IPS-NIHi7 (cell line): ENCODE measurements at regions not wholly inside any gene's neighbourhood (a gene's known extent, or its start where the extent isn't known, plus 50 kb on each side); places are given as distances from the start of the nearest gene placed in this dataset.
"Not testable (repeated sequence)": the region's sequence is repeated elsewhere in the genome, so short reads cannot be mapped to it uniquely, and the experiment has no call there.

Experiments
- DNase-seq: peaks from one replicate; pipeline ENCODE4 v3.0.0; 2012; ENCODE audit warnings: mixed read lengths; ENCODE audit errors: extremely low spot score

- no peak for DNase-seq
Measured at GRCh38 chr1:60742339-60742738, 340.0 kb upstream of the NFIA start.

- DNase-seq = no peak
Measured at GRCh38 chr1:60740154-60740553, 342.2 kb upstream of the NFIA start.

GRCh38 chr1:60739729-60740128 is 342.6 kb upstream of the NFIA start:
- DNase-seq = no peak

- DNase-seq = no peak
Measured at GRCh38 chr1:60732977-60733401, 349.4 kb upstream of the NFIA start.

- no peak for DNase-seq
Measured at GRCh38 chr1:60731321-60731720, 351.0 kb upstream of the NFIA start.

- no peak for DNase-seq
Measured at GRCh38 chr1:60727552-60727951, 354.8 kb upstream of the NFIA start.

- no peak for DNase-seq
Measured at GRCh38 chr1:60716472-60716871, 365.9 kb upstream of the NFIA start.

GRCh38 chr1:60715970-60716369 is 366.4 kb upstream of the NFIA start:
- DNase-seq = no peak

- DNase-seq = no peak
Measured at GRCh38 chr1:60709426-60709825, 372.9 kb upstream of the NFIA start.

- DNase-seq = no peak
Measured at GRCh38 chr1:60705026-60705425, 377.3 kb upstream of the NFIA start.

- DNase-seq = no peak
Measured at GRCh38 chr1:60703155-60703554, 379.2 kb upstream of the NFIA start.

GRCh38 chr1:60699325-60699724 is 383.0 kb upstream of the NFIA start:
- no peak for DNase-seq

- no peak for DNase-seq
Measured at GRCh38 chr1:60697204-60697994, 385.0 kb upstream of the NFIA start.

- DNase-seq = no peak
Measured at GRCh38 chr1:60696512-60696911, 385.8 kb upstream of the NFIA start.

- no peak for DNase-seq
Measured at GRCh38 chr1:60695716-60696171, 386.6 kb upstream of the NFIA start.

- no peak for DNase-seq
Measured at GRCh38 chr1:60694980-60695379, 387.4 kb upstream of the NFIA start.

- DNase-seq = no peak
Measured at GRCh38 chr1:60692031-60692430, 390.3 kb upstream of the NFIA start.

GRCh38 chr1:60688221-60688620 is 394.1 kb upstream of the NFIA start:
- not testable (repeated sequence) for DNase-seq

GRCh38 chr1:60681095-60681860 is 401.1 kb upstream of the NFIA start:
- no peak for DNase-seq

- no peak for DNase-seq
Measured at GRCh38 chr1:60679524-60680375, 402.6 kb upstream of the NFIA start.

GRCh38 chr1:60678802-60679201 is 403.6 kb upstream of the NFIA start:
- DNase-seq = no peak

GRCh38 chr1:60678391-60678790 is 404.0 kb upstream of the NFIA start:
- no peak for DNase-seq
